HepG2 (cell line): ENCODE measurements at regions not wholly inside any gene's neighbourhood (a gene's known extent, or its start where the extent isn't known, plus 50 kb on each side); places are given as distances from the start of the nearest gene placed in this dataset.

Experiments used
- ATAC-seq: fragments of 200-7000 bp; cut with Tn5 transposase; 3 replicates; pipeline ENCODE4 v1.9.1; 2020; ENCODE audit warnings: mild to moderate bottlenecking, moderate library complexity
- BruUV-seq: library from RNA; stranded (reverse); fragments of 400-500 nt; replicated peaks from 2 replicates; lab custom pipeline; 2021; lab: Mats Ljungman, UMichigan
- CTCF ChIA-PET: fragments of 300-600 bp; formaldehyde crosslinking; extraction: SDS; loops from one replicate; lab custom pipeline; 2021; ENCODE audit warnings: low total read pairs, inconsistent platforms, low intra/inter-chr PET ratio; lab: Yijun Ruan, JAX
- POLR2A ChIA-PET: fragments of 350-600 bp; sonication (Branson Sonifier 250); formaldehyde crosslinking; loops from one replicate; lab custom pipeline; 2020; ENCODE audit warnings: antibody characterized with exemption, inconsistent platforms; lab: Yijun Ruan, JAX
- DNase-seq: peaks from one replicate; pipeline ENCODE4 v3.0.0-alpha.2; 2015; ENCODE audit warnings: low spot score
- FAIRE-seq: peaks from 3 replicates; lab custom pipeline; 2011; peaks lifted over from hg19 to GRCh38; lab: Jason Lieb, UNC
- H2AFZ ChIP-seq: one replicate; pipeline ENCODE4 v1.6.1; 2011; ENCODE audit warnings: low read length, inconsistent platforms
- H3K27ac ChIP-seq: fragments of 300-600 bp; 3 replicates; pipeline ENCODE4 v1.8.0; 2011; ENCODE audit warnings: mixed run types, mild to moderate bottlenecking, mixed read lengths, low read length, inconsistent platforms; ENCODE audit not compliant: insufficient read depth; ENCODE audit errors: extremely low read length
- H3K27me3 ChIP-seq, 2 experiments: fragments of 200-600 bp in 1 of 2; 2 replicates in 1 of 2; 3 replicates in 1 of 2; pipeline versions ENCODE4 v1.6.0 to v1.8.0; 2011; ENCODE audit warnings: low read length in 2 of 2, mild to moderate bottlenecking in 2 of 2, moderate library complexity in 2 of 2, inconsistent platforms in 1 of 2; ENCODE audit not compliant: insufficient read depth in 2 of 2, control insufficient read depth in 1 of 2
- H3K36me3 ChIP-seq, 2 experiments: fragments of 200-600 bp in 1 of 2; replicated peaks in 1 of 2; 2 replicates in 1 of 2; 3 replicates in 1 of 2; pipeline versions ENCODE4 v1.5.1 to v1.8.0; 2011; ENCODE audit warnings: low read length in 2 of 2, inconsistent platforms in 1 of 2; ENCODE audit not compliant: insufficient read depth in 2 of 2, control insufficient read depth in 1 of 2
- H3K4me1 ChIP-seq: 2 replicates; pipeline ENCODE4 v1.5.1; 2012; ENCODE audit warnings: low read length, inconsistent platforms; ENCODE audit not compliant: insufficient read depth
- H3K4me2 ChIP-seq: 2 replicates; pipeline ENCODE4 v1.6.0; 2011; ENCODE audit warnings: low read depth, low read length, inconsistent platforms
- H3K4me3 ChIP-seq, 3 experiments: fragments of 200-600 bp in 1 of 3; sonication (generic), shearing (Covaris generic) in 1 of 3; replicated peaks in 1 of 3; 2 replicates each; pipeline ENCODE4 v1.5.1; 2011 to 2016; ENCODE audit warnings: low read length in 3 of 3, inconsistent platforms in 2 of 3, low read depth in 2 of 3, mild to moderate bottlenecking in 2 of 3, control low read depth in 1 of 3, mixed read lengths in 1 of 3; ENCODE audit not compliant: insufficient read depth in 1 of 3
- H3K79me2 ChIP-seq: one replicate; pipeline ENCODE4 v1.6.1; 2011; ENCODE audit warnings: low read length, inconsistent platforms; ENCODE audit not compliant: insufficient read depth
- H3K9ac ChIP-seq: 2 replicates; pipeline ENCODE4 v1.6.0; 2011; ENCODE audit warnings: mild to moderate bottlenecking, low read depth, low read length, inconsistent platforms; ENCODE audit not compliant: insufficient read depth
- H3K9me3 ChIP-seq: 2 replicates; pipeline ENCODE4 v1.5.1; 2012; ENCODE audit warnings: mild to moderate bottlenecking, low read length
- H4K20me1 ChIP-seq: 2 replicates; pipeline ENCODE4 v1.6.0; 2011; ENCODE audit warnings: inconsistent platforms, mild to moderate bottlenecking, low read length, moderate library complexity; ENCODE audit not compliant: insufficient read depth
- BRD4 ChIP-seq: sonication (generic); formaldehyde crosslinking; IDR thresholded peaks from 2 replicates; pipeline ENCODE4 v1.4.0; 2020; ENCODE audit warnings: missing genetic modification reagents
- HOXD1 ChIP-seq: sonication (generic); formaldehyde crosslinking; IDR thresholded peaks from 2 replicates; pipeline ENCODE4 v1.5.0; 2020; ENCODE audit warnings: missing genetic modification reagents
- KLF13 ChIP-seq: sonication (generic); formaldehyde crosslinking; IDR thresholded peaks from 2 replicates; pipeline ENCODE4 v1.4.0; 2020; ENCODE audit warnings: mild to moderate bottlenecking, missing genetic modification reagents
- RBAK ChIP-seq: sonication (generic); formaldehyde crosslinking; IDR thresholded peaks from 2 replicates; pipeline ENCODE4 v1.5.1; 2020; ENCODE audit warnings: mild to moderate bottlenecking, missing genetic modification reagents
- SRSF4 ChIP-seq: fragments of 200-400 bp; formaldehyde crosslinking; IDR thresholded peaks from one replicate; pipeline ENCODE4 v1.6.1; 2018; ENCODE audit warnings: mild to moderate bottlenecking, low read depth, low read length, moderate library complexity; ENCODE audit not compliant: poor library complexity, severe bottlenecking
- ZNF225 ChIP-seq: sonication (generic); formaldehyde crosslinking; IDR thresholded peaks from 2 replicates; pipeline ENCODE4 v1.4.0; 2020; ENCODE audit warnings: mild to moderate bottlenecking, missing genetic modification reagents
- ZNF337 ChIP-seq: sonication (generic); formaldehyde crosslinking; IDR thresholded peaks from 2 replicates; pipeline ENCODE4 v1.5.1; 2020; ENCODE audit warnings: missing genetic modification reagents, low read depth, mild to moderate bottlenecking, borderline replicate concordance
- ZNF792 ChIP-seq: IDR thresholded peaks from 2 replicates; pipeline ENCODE4 v1.6.1; 2016
- WGBS: methylation state at CpG from one replicate; pipeline ENCODE4 v1.1.6; 2017; ENCODE audit warnings: low lambda C conversion rate; 5-methylcytosine and 5-hydroxymethylcytosine counted together
- in situ Hi-C: cut with HindIII; loops from 2 replicates; pipeline ENCODE4 v1.10.0; 2017; ENCODE audit warnings: low pct_unique_long_range_greater_than_20kb; ENCODE audit not compliant: extremely low pct_ligation_motif_present
- intact Hi-C: fragments of 100-400 bp; cut with micrococcal nuclease; formaldehyde crosslinking; loops from one replicate; pipeline ENCODE4 v1.10.0; 2022; ENCODE audit not compliant: unreplicated experiment
- TF ChIP-seq, protein P1 (sequence below): sonication (generic); formaldehyde crosslinking; IDR thresholded peaks from 2 replicates; pipeline ENCODE4 v1.5.1; 2020; ENCODE audit warnings: mild to moderate bottlenecking, missing genetic modification reagents, moderate library complexity
- TF ChIP-seq, protein P2 (sequence below): sonication (generic); formaldehyde crosslinking; IDR thresholded peaks from 2 replicates; pipeline ENCODE4 v1.8.0; 2022; ENCODE audit warnings: missing genetic modification reagents, low read depth, mild to moderate bottlenecking, borderline replicate concordance

DNA sequence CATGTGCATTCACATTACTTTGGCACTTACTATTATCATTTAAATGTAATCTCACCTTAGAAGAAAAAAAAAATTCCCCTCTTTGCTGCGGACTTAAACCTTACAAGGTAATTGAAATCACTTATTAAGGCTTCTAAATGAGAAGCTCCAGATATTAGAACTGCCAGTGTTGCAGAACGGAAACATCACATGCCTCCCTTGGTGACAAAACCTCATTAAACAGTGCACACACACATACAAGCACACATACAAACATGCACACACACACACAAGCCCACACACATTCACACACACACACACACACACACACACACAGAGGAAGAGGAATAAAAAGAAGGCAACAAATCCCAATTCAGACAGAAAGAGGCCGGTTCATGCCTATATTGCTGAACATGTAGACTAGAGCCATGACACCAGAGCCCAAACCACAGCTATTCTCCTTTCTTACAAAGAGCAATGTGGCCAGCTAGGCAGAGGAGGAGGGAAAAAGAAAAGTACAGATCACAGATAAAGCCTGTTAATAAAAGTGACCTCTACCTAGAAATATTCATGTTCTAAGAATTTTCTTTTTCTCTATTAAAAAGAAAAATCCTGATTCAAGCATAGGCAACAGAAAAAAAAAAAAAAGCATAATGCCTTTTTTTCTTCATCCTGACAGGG is 405.2 kb upstream of the FLRT2 start:
- Histone ChIP-seq H3K27me3 (no peaks in the 10 kb centered on the region), H3K4me2 (no peak overlapping the region), H3K9ac (no peak overlapping the region), H3K4me1 (no peaks in the 10 kb centered on the region), H3K27ac (no peak overlapping the region), H3K9me3 (peaks cover 86% of the 10 kb centered on the region), H3K36me3 (no peaks in the 10 kb centered on the region), H3K79me2 (no peaks in the 10 kb centered on the region), H3K4me3 (no peak overlapping the region), H2AFZ (no peak overlapping the region), H4K20me1 (no peaks in the 10 kb centered on the region)
- TF ChIP-seq BRD4 (CRISPR knock-in tag) (no peak), HOXD1 (CRISPR knock-in tag) (no peak), SRSF4 (no peak), ZNF792 (CRISPR knock-in tag) (no peak), KLF13 (no peak), RBAK (CRISPR knock-in tag) (no peak), ZNF225 (CRISPR knock-in tag) (no peak), ZNF337 (CRISPR knock-in tag) (no peak)
- TF ChIP-seq, protein P1, sequence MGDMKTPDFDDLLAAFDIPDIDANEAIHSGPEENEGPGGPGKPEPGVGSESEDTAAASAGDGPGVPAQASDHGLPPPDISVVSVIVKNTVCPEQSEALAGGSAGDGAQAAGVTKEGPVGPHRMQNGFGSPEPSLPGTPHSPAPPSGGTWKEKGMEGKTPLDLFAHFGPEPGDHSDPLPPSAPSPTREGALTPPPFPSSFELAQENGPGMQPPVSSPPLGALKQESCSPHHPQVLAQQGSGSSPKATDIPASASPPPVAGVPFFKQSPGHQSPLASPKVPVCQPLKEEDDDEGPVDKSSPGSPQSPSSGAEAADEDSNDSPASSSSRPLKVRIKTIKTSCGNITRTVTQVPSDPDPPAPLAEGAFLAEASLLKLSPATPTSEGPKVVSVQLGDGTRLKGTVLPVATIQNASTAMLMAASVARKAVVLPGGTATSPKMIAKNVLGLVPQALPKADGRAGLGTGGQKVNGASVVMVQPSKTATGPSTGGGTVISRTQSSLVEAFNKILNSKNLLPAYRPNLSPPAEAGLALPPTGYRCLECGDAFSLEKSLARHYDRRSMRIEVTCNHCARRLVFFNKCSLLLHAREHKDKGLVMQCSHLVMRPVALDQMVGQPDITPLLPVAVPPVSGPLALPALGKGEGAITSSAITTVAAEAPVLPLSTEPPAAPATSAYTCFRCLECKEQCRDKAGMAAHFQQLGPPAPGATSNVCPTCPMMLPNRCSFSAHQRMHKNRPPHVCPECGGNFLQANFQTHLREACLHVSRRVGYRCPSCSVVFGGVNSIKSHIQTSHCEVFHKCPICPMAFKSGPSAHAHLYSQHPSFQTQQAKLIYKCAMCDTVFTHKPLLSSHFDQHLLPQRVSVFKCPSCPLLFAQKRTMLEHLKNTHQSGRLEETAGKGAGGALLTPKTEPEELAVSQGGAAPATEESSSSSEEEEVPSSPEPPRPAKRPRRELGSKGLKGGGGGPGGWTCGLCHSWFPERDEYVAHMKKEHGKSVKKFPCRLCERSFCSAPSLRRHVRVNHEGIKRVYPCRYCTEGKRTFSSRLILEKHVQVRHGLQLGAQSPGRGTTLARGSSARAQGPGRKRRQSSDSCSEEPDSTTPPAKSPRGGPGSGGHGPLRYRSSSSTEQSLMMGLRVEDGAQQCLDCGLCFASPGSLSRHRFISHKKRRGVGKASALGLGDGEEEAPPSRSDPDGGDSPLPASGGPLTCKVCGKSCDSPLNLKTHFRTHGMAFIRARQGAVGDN, result no peak
- TF ChIP-seq, protein P2, sequence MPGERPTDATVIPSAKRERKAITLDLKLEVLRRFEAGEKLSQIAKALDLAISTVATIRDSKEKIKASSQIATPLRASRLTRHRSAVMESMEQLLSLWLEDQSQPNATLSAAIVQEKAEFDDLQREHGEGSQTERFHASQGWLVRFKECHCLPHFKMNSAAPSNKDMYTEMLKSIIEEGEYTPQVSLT (CRISPR knock-in tag), result no peak
- intact Hi-C loops (no loop called here), in situ Hi-C loops (no loop called here)
- BruUV-seq, result no TSS peak
- ChIA-PET POLR2A (no interaction called here), CTCF (no interaction called here)
- DNase-seq (no peak), FAIRE-seq (no peak), ATAC-seq (no peak)
- 6% methylated on average over 3 of the region's 3 CpGs for WGBS
